ENCODE measurements at regions not wholly inside any gene's neighbourhood (a gene's known extent, or its start where the extent isn't known, plus 50 kb on each side); places are given as distances from the start of the nearest gene placed in this dataset.

- TF ChIP-seq CTCF (IDR thresholded peaks at IDR 0.05) (no peak), POLR2A (IDR thresholded peaks at IDR 0.05) (no peak)
Measured at GRCh38 chr13:53703371-53704080, 674.9 kb downstream of the OLFM4 start.

Data from uterus (tissue), 2 donors.